ENCODE measurements at regions not wholly inside any gene's neighbourhood (a gene's known extent, or its start where the extent isn't known, plus 50 kb on each side); places are given as distances from the start of the nearest gene placed in this dataset.
"Not testable (repeated sequence)": the region's sequence is repeated elsewhere in the genome, so short reads cannot be mapped to it uniquely, and the experiment has no call there.

DNA sequence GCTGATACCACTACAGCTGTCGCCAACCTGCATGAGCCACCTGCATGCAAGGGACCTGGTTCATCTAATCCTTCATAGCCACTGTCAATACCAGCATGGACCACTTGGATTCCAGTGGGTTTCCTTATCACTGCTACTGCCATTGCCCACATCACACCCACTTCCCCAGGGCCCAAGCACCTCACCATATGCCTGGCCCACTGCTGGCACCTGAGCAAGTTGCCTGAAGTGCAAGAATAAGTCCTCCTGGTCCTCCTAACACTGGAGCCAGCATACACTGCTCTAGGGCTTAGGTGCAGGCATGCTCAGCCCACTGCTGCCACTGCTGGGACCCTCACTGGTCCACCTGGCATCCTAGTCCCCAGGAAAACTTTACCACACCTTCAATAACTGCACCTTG lies 1136.8 kb upstream of the ADGRL4 start:
- TF ChIP-seq, protein P1, sequence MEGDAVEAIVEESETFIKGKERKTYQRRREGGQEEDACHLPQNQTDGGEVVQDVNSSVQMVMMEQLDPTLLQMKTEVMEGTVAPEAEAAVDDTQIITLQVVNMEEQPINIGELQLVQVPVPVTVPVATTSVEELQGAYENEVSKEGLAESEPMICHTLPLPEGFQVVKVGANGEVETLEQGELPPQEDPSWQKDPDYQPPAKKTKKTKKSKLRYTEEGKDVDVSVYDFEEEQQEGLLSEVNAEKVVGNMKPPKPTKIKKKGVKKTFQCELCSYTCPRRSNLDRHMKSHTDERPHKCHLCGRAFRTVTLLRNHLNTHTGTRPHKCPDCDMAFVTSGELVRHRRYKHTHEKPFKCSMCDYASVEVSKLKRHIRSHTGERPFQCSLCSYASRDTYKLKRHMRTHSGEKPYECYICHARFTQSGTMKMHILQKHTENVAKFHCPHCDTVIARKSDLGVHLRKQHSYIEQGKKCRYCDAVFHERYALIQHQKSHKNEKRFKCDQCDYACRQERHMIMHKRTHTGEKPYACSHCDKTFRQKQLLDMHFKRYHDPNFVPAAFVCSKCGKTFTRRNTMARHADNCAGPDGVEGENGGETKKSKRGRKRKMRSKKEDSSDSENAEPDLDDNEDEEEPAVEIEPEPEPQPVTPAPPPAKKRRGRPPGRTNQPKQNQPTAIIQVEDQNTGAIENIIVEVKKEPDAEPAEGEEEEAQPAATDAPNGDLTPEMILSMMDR (IDR thresholded peaks at IDR 0.05; ENCODE audit: insufficient read depth, low read length) = no peak
- TF ChIP-seq SPI1 (IDR thresholded peaks at IDR 0.05; ENCODE audit: borderline replicate concordance, low read depth) = no peak
- TF ChIP-seq, protein P2, sequence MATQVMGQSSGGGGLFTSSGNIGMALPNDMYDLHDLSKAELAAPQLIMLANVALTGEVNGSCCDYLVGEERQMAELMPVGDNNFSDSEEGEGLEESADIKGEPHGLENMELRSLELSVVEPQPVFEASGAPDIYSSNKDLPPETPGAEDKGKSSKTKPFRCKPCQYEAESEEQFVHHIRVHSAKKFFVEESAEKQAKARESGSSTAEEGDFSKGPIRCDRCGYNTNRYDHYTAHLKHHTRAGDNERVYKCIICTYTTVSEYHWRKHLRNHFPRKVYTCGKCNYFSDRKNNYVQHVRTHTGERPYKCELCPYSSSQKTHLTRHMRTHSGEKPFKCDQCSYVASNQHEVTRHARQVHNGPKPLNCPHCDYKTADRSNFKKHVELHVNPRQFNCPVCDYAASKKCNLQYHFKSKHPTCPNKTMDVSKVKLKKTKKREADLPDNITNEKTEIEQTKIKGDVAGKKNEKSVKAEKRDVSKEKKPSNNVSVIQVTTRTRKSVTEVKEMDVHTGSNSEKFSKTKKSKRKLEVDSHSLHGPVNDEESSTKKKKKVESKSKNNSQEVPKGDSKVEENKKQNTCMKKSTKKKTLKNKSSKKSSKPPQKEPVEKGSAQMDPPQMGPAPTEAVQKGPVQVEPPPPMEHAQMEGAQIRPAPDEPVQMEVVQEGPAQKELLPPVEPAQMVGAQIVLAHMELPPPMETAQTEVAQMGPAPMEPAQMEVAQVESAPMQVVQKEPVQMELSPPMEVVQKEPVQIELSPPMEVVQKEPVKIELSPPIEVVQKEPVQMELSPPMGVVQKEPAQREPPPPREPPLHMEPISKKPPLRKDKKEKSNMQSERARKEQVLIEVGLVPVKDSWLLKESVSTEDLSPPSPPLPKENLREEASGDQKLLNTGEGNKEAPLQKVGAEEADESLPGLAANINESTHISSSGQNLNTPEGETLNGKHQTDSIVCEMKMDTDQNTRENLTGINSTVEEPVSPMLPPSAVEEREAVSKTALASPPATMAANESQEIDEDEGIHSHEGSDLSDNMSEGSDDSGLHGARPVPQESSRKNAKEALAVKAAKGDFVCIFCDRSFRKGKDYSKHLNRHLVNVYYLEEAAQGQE (IDR thresholded peaks at IDR 0.05; ENCODE audit: insufficient replicate concordance, low read depth) = no peak
- TF ChIP-seq GABPA (IDR thresholded peaks at IDR 0.05; ENCODE audit: low read depth) = no peak
- TF ChIP-seq POLR2AphosphoS5 (IDR thresholded peaks at IDR 0.05; ENCODE audit: low read depth) = no peak
- H3K4me3 ChIP-seq (replicated peaks; ENCODE audit: insufficient read depth, low read length) = no peak overlapping the region
- H3K27me3 ChIP-seq (ENCODE audit: insufficient read depth, poor library complexity, severe bottlenecking) = no peaks in the 10 kb centered on the region
- H3K27ac ChIP-seq (replicated peaks) = no peak overlapping the region
- no peak for DNase-seq (ENCODE audit: low read depth in 1 of 2, low spot score in 1 of 2)

DNA sequence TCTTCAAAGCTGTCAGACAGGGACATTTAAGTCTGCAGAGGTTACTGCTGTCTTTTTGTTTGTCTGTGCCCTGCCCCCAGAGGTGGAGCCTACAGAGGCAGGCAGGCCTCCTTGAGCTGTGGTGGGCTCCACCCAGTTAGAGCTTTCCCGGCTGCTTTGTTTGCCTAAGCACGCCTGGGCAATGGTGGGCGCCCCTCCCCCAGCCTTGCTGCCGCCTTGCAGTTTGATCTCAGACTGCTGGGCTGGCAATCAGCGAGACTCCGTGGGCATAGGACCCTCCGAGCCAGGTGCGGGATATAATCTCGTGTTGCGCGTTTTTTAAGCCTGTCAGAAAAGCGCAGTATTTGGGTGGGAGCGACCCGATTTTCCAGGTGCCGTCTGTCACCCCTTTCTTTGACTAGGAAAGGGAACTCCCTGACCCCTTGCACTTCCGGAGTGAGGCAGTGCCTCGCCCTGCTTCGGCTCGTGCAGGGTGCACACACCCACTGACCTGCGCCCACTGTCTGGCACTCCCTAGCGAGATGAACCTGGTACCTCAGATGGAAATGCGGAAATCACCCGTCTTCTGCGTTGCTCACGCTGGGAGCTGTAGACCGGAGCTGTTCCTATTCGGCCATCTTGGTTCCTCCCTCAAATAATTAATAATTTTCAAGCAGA lies 1131.5 kb upstream of the ADGRL4 start:
- not testable (repeated sequence) for H3K4me3 ChIP-seq (replicated peaks; ENCODE audit: insufficient read depth, low read length); H3K27me3 ChIP-seq (ENCODE audit: insufficient read depth, poor library complexity, severe bottlenecking); DNase-seq (ENCODE audit: low read depth in 1 of 2, low spot score in 1 of 2); H3K27ac ChIP-seq (replicated peaks)

DNA sequence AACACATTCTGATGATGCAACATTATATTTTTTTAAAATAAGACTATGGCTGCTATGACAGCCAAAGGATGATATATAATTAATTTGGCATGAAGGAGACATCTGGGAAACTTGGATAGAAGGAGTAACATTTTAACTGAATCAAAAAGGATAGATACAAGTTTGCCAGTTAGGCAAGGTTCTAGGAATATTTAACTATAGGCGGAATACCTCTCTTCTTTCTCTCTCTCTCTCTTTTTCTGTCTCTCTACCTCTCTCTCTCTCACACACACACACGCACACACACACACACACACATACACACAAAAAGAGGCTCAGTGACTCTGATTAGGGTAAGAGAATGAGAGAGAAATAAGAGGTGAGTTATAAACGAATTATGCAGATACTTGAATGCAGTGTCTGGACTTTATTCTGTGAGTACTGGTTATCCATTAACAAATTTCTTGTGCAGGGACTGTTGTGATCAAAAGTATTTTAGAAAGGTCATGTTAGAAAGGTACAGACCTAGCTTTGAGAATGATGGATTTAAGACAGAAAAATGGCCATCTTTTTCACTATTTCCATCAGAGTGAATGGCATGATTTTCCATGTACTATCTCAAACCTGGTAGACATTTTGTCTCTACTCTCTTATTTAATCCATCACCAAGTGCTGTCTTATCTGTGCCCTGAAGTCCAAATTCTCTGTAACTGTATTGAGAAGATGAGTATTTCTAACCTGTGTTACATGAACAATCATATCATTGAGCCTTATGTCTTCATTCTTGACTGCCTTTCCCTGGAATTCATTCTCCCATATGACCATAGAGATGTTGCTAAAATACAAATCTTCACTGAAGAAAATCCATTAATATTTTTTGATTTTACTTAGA lies 1106.9 kb upstream of the ADGRL4 start:
- DNase-seq (ENCODE audit: low read depth in 1 of 2, low spot score in 1 of 2) = no peak
- Histone ChIP-seq H3K27me3 (ENCODE audit: insufficient read depth, poor library complexity, severe bottlenecking) (no peaks in the 10 kb centered on the region), H3K4me3 (replicated peaks; ENCODE audit: insufficient read depth, low read length) (no peak overlapping the region), H3K27ac (replicated peaks) (no peak overlapping the region)
- TF ChIP-seq GABPA (IDR thresholded peaks at IDR 0.05; ENCODE audit: low read depth) = no peak
- TF ChIP-seq, protein P2 (IDR thresholded peaks at IDR 0.05; ENCODE audit: insufficient replicate concordance, low read depth) = no peak
- TF ChIP-seq POLR2AphosphoS5 (IDR thresholded peaks at IDR 0.05; ENCODE audit: low read depth) = no peak
- no peak for TF ChIP-seq SPI1 (IDR thresholded peaks at IDR 0.05; ENCODE audit: borderline replicate concordance, low read depth)
- TF ChIP-seq, protein P1 (IDR thresholded peaks at IDR 0.05; ENCODE audit: insufficient read depth, low read length) = no peak

DNA sequence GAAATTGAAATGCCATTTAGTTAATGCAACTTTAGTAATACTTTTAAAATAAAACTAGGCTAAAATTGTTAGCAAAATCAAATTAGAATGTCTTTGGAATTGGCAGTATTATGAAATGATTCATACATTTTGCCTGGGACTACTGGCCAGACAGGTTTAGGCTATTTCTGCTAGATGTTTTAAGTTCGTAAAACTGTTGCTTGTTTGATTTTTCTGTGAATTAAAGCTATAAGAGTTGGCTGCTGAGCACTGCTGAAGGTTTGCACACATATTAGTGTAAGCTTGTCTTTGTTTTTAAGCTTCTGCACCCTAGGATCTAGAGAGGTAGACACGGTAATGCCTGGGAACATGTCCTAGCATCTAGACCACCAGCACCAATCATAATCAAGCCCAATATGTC lies 1094.6 kb upstream of the ADGRL4 start:
- Histone ChIP-seq H3K27me3 (ENCODE audit: insufficient read depth, poor library complexity, severe bottlenecking) (no peaks in the 10 kb centered on the region), H3K4me3 (replicated peaks; ENCODE audit: insufficient read depth, low read length) (no peak overlapping the region), H3K27ac (replicated peaks) (no peak overlapping the region)
- no peak for DNase-seq (ENCODE audit: low read depth in 1 of 2, low spot score in 1 of 2)
- TF ChIP-seq SPI1 (IDR thresholded peaks at IDR 0.05; ENCODE audit: borderline replicate concordance, low read depth) (no peak), GABPA (IDR thresholded peaks at IDR 0.05; ENCODE audit: low read depth) (no peak), POLR2AphosphoS5 (IDR thresholded peaks at IDR 0.05; ENCODE audit: low read depth) (no peak)
- TF ChIP-seq, protein P2 (IDR thresholded peaks at IDR 0.05; ENCODE audit: insufficient replicate concordance, low read depth) = no peak
- TF ChIP-seq, protein P1 (IDR thresholded peaks at IDR 0.05; ENCODE audit: insufficient read depth, low read length) = no peak
